Endothelial cell of umbilical vein (primary cell): ENCODE measurements at regions not wholly inside any gene's neighbourhood (a gene's known extent, or its start where the extent isn't known, plus 50 kb on each side); places are given as distances from the start of the nearest gene placed in this dataset.

Source experiments
- BruUV-seq: library from RNA; stranded (reverse); fragments of 400-500 nt; replicated peaks from 2 replicates; lab custom pipeline; 2021; lab: Mats Ljungman, UMichigan
- CTCF ChIA-PET: fragments of 300-600, 350-600 bp; sonication (Branson Sonifier 250); formaldehyde crosslinking; loops from one replicate; lab custom pipeline; 2021; ENCODE audit warnings: antibody characterized with exemption, inconsistent platforms; lab: Charles Lee
- POLR2A ChIA-PET: fragments of 300-600, 350-600 bp; sonication (Branson Sonifier 250); formaldehyde crosslinking; loops from one replicate; lab custom pipeline; 2021; ENCODE audit warnings: antibody characterized with exemption, inconsistent platforms; lab: Charles Lee
- DNase-seq: peaks from one replicate; pipeline ENCODE4 v3.0.0-alpha.2; 2011; ENCODE audit warnings: low read depth, low spot score
- FAIRE-seq: peaks from 2 replicates; lab custom pipeline; 2011; peaks lifted over from hg19 to GRCh38; lab: Jason Lieb, UNC
- H2AFZ ChIP-seq: 2 replicates; pipeline ENCODE4 v1.6.0; 2012; ENCODE audit warnings: low read depth, low read length, control low read depth, inconsistent platforms
- H3K27ac ChIP-seq: 2 replicates; pipeline ENCODE4 v1.5.1; 2011; ENCODE audit warnings: low read depth, mild to moderate bottlenecking, control low read depth, low read length, moderate library complexity; ENCODE audit not compliant: insufficient read depth
- H3K27me3 ChIP-seq, 2 experiments: 2 replicates each; pipeline versions ENCODE4 v1.6.0 to v1.6.1; 2011; ENCODE audit warnings: low read length in 2 of 2, mixed read lengths in 1 of 2; ENCODE audit not compliant: control insufficient read depth in 2 of 2, insufficient read depth in 2 of 2
- H3K36me3 ChIP-seq, 2 experiments: 2 replicates in 1 of 2; 3 replicates in 1 of 2; pipeline ENCODE4 v1.5.1; 2011; ENCODE audit warnings: low read length in 2 of 2, mild to moderate bottlenecking in 1 of 2, moderate library complexity in 1 of 2; ENCODE audit not compliant: control insufficient read depth in 2 of 2, insufficient read depth in 2 of 2; ENCODE audit errors: extremely low read depth in 1 of 2
- H3K4me1 ChIP-seq: 3 replicates; pipeline ENCODE4 v1.5.1; 2011; ENCODE audit warnings: mild to moderate bottlenecking, low read length; ENCODE audit not compliant: control insufficient read depth, insufficient read depth; ENCODE audit errors: extremely low read depth
- H3K4me2 ChIP-seq: 2 replicates; pipeline ENCODE4 v1.6.1; 2011; ENCODE audit warnings: low read length, control low read depth, mixed read lengths; ENCODE audit not compliant: insufficient read depth
- H3K4me3 ChIP-seq, 3 experiments: fragments of 200-600 bp in 1 of 3; sonication (generic), shearing (Covaris generic) in 1 of 3; replicated peaks in 1 of 3; 2 replicates each; pipeline ENCODE4 v1.5.1; 2011 to 2016; ENCODE audit warnings: control low read depth in 3 of 3, low read length in 3 of 3, mild to moderate bottlenecking in 2 of 3, inconsistent platforms in 1 of 3, low read depth in 1 of 3, moderate library complexity in 1 of 3; ENCODE audit not compliant: insufficient read depth in 1 of 3
- H3K79me2 ChIP-seq: 2 replicates; pipeline ENCODE4 v1.6.0; 2012; ENCODE audit warnings: low read length, inconsistent platforms; ENCODE audit not compliant: control insufficient read depth, insufficient read depth
- H3K9ac ChIP-seq: replicated peaks from 2 replicates; pipeline ENCODE3; 2011; ENCODE audit warnings: low read length, control low read depth; ENCODE audit not compliant: insufficient read depth; ENCODE audit errors: extremely low read depth
- H3K9me1 ChIP-seq: replicated peaks from 3 replicates; pipeline ENCODE4 v1.6.0; 2011; ENCODE audit warnings: mild to moderate bottlenecking, low read length; ENCODE audit not compliant: control insufficient read depth, insufficient read depth; ENCODE audit errors: extremely low read depth
- H3K9me3 ChIP-seq: replicated peaks from 2 replicates; pipeline ENCODE4 v1.5.1; 2012; ENCODE audit warnings: low read length, inconsistent platforms; ENCODE audit not compliant: control insufficient read depth, insufficient read depth
- H4K20me1 ChIP-seq: replicated peaks from 2 replicates; pipeline ENCODE3; 2011; ENCODE audit warnings: mild to moderate bottlenecking, low read length; ENCODE audit not compliant: control insufficient read depth, insufficient read depth; ENCODE audit errors: extremely low read depth
- CTCF ChIP-seq, 2 donors: IDR thresholded peaks; 1 replicate in 1 of 2; 2 replicates in 1 of 2; pipeline ENCODE4 v1.5.1; 2011; ENCODE audit warnings: low read length in 2 of 2, mild to moderate bottlenecking in 2 of 2, moderate library complexity in 2 of 2, control low read depth in 1 of 2, inconsistent platforms in 1 of 2, low read depth in 1 of 2; ENCODE audit not compliant: insufficient read depth in 1 of 2; ENCODE audit errors: extremely low read depth in 1 of 2
- EZH2 ChIP-seq: IDR thresholded peaks from 2 replicates; pipeline ENCODE4 v1.6.1; 2012; ENCODE audit warnings: borderline replicate concordance, low read depth, mild to moderate bottlenecking, moderate library complexity, low read length, inconsistent platforms; ENCODE audit not compliant: severe bottlenecking
- FOS ChIP-seq: IDR thresholded peaks from 2 replicates; pipeline ENCODE4 v1.6.1; 2011; ENCODE audit warnings: mild to moderate bottlenecking, low read length, moderate library complexity, borderline replicate concordance; ENCODE audit not compliant: insufficient read depth
- GATA2 ChIP-seq: IDR thresholded peaks from 2 replicates; pipeline ENCODE4 v1.7.0; 2011; ENCODE audit warnings: low read depth, mild to moderate bottlenecking, moderate library complexity, mixed read lengths, low read length; ENCODE audit not compliant: insufficient read length, insufficient read depth
- JUN ChIP-seq: IDR thresholded peaks from 2 replicates; pipeline ENCODE4 v1.6.1; 2011; ENCODE audit warnings: borderline replicate concordance, low read depth; ENCODE audit not compliant: insufficient read length, insufficient read depth
- MAX ChIP-seq: IDR thresholded peaks from 2 replicates; pipeline ENCODE4 v1.6.1; 2011; ENCODE audit not compliant: insufficient read depth, insufficient read length
- MYC ChIP-seq: IDR thresholded peaks from one replicate; pipeline ENCODE4 v1.6.1; 2011; ENCODE audit warnings: mild to moderate bottlenecking, low read depth, low read length
- POLR2A ChIP-seq: IDR thresholded peaks from 2 replicates; pipeline ENCODE4 v1.6.1; 2012; ENCODE audit warnings: low read depth, mild to moderate bottlenecking, control low read depth, low read length
- POLR2AphosphoS5 ChIP-seq: IDR thresholded peaks from 2 replicates; pipeline ENCODE4 v1.6.1; 2012; ENCODE audit warnings: low read depth, mild to moderate bottlenecking, control low read depth, low read length, moderate library complexity; ENCODE audit not compliant: insufficient read depth
- dilution Hi-C: fragments of 300-500 bp; cut with MboI; formaldehyde crosslinking; loops from one replicate; pipeline ENCODE4 v1.15.0; 2019; ENCODE audit warnings: low sequenced_read_pairs; ENCODE audit not compliant: extremely low pct_ligation_motif_present
- intact Hi-C: fragments of 100-400 bp; cut with micrococcal nuclease; formaldehyde crosslinking; loops from one replicate; pipeline ENCODE4 v1.10.0; 2022

GRCh38 chr11:92682136-92682535 lies 287.3 kb upstream of the MTNR1B start:
- ChIA-PET POLR2A (no interaction called here), CTCF (no interaction called here)
- no peaks in the 10 kb centered on the region for H3K9me3 ChIP-seq
- H2AFZ ChIP-seq: no peak overlapping the region
- H3K9ac ChIP-seq: no peak overlapping the region
- no peaks in the 10 kb centered on the region for H3K9me1 ChIP-seq
- DNase-seq: no peak
- H3K4me3 ChIP-seq: no peak overlapping the region
- BruUV-seq: no TSS peak
- intact Hi-C loops: no loop called here
- no peak overlapping the region for H3K4me2 ChIP-seq
- H3K79me2 ChIP-seq: no peaks in the 10 kb centered on the region
- TF ChIP-seq MYC (no peak), GATA2 (no peak), MAX (no peak), POLR2AphosphoS5 (no peak), EZH2 (no peak), POLR2A (no peak), FOS (no peak), CTCF (IDR thresholded peaks at IDR 0.05; ENCODE audit: extremely low read depth in 1 of 2, insufficient read depth in 1 of 2, low read depth in 1 of 2, low read length in 2 of 2) (no peak), JUN (no peak)
- dilution Hi-C loops: no loop called here
- no peak for FAIRE-seq
- no peaks in the 10 kb centered on the region for H3K36me3 ChIP-seq
- H3K27ac ChIP-seq: no peak overlapping the region
- H3K4me1 ChIP-seq: no peaks in the 10 kb centered on the region
- H4K20me1 ChIP-seq: no peaks in the 10 kb centered on the region
- H3K27me3 ChIP-seq: no peaks in the 10 kb centered on the region
